H9 (cell line): ENCODE measurements at regions not wholly inside any gene's neighbourhood (a gene's known extent, or its start where the extent isn't known, plus 50 kb on each side); places are given as distances from the start of the nearest gene placed in this dataset.

Experiments used
- DNase-seq: peaks from one replicate; pipeline ENCODE4 v3.0.0-alpha.2; 2017
- H2AFZ ChIP-seq: one replicate; pipeline ENCODE4 v1.6.1; 2013; ENCODE audit warnings: mild to moderate bottlenecking, low read length, control low read depth, moderate library complexity
- H2AK5ac ChIP-seq: 2 replicates; pipeline ENCODE4 v1.6.1; 2013; ENCODE audit warnings: low read length, control low read depth, mixed read lengths; ENCODE audit not compliant: insufficient read length
- H2BK120ac ChIP-seq: one replicate; pipeline ENCODE4 v1.6.1; 2013; ENCODE audit warnings: low read depth, mild to moderate bottlenecking, low read length, control low read depth, inconsistent platforms; ENCODE audit not compliant: poor library complexity, severe bottlenecking
- H2BK12ac ChIP-seq: 2 replicates; pipeline ENCODE4 v1.6.1; 2013; ENCODE audit warnings: low read length, control low read depth, mixed read lengths, low read depth; ENCODE audit not compliant: insufficient read length
- H2BK15ac ChIP-seq: 2 replicates; pipeline ENCODE4 v1.6.1; 2013; ENCODE audit warnings: low read depth, low read length, control low read depth
- H2BK20ac ChIP-seq: one replicate; pipeline ENCODE4 v1.6.1; 2013; ENCODE audit warnings: low read depth, mild to moderate bottlenecking, low read length, control low read depth, inconsistent platforms; ENCODE audit not compliant: poor library complexity, severe bottlenecking
- H2BK5ac ChIP-seq: 2 replicates; pipeline ENCODE4 v1.6.1; 2013; ENCODE audit warnings: low read length, control low read depth, mixed read lengths; ENCODE audit not compliant: insufficient read length
- H3K14ac ChIP-seq: 2 replicates; pipeline ENCODE4 v1.6.1; 2013; ENCODE audit warnings: low read length, control low read depth; ENCODE audit not compliant: insufficient read depth
- H3K18ac ChIP-seq: 2 replicates; pipeline ENCODE4 v1.6.1; 2013; ENCODE audit warnings: low read depth, mild to moderate bottlenecking, mixed read lengths, low read length, control low read depth; ENCODE audit not compliant: insufficient read length
- H3K23ac ChIP-seq: 2 replicates; pipeline ENCODE4 v1.6.1; 2013; ENCODE audit warnings: low read length, control low read depth, mixed read lengths, low read depth; ENCODE audit not compliant: insufficient read length
- H3K23me2 ChIP-seq: 2 replicates; pipeline ENCODE4 v1.6.1; 2013; ENCODE audit warnings: low read depth, mild to moderate bottlenecking, mixed read lengths, low read length, control low read depth; ENCODE audit not compliant: insufficient read length, poor library complexity, severe bottlenecking
- H3K27ac ChIP-seq: 2 replicates; pipeline ENCODE4 v1.5.1; 2013; ENCODE audit warnings: low read length, control low read depth, mixed read lengths, low read depth; ENCODE audit not compliant: insufficient read length
- H3K27me3 ChIP-seq: 2 replicates; pipeline ENCODE4 v1.6.1; 2013; ENCODE audit warnings: low read length, control low read depth, inconsistent platforms; ENCODE audit not compliant: insufficient read depth
- H3K4ac ChIP-seq: 2 replicates; pipeline ENCODE4 v1.6.1; 2013; ENCODE audit warnings: low read depth, mild to moderate bottlenecking, control low read depth, inconsistent platforms, low read length, moderate library complexity
- H3K4me1 ChIP-seq: 2 replicates; pipeline ENCODE4 v1.6.1; 2013; ENCODE audit warnings: low read length, control low read depth, inconsistent platforms; ENCODE audit not compliant: insufficient read depth
- H3K4me2 ChIP-seq: 2 replicates; pipeline ENCODE4 v1.6.1; 2013; ENCODE audit warnings: low read length, control low read depth, mixed read lengths; ENCODE audit not compliant: insufficient read length, insufficient read depth
- H3K56ac ChIP-seq: 2 replicates; pipeline ENCODE4 v1.6.1; 2013; ENCODE audit warnings: low read depth, mild to moderate bottlenecking, mixed read lengths, low read length, control low read depth; ENCODE audit not compliant: insufficient read length
- H3K79me1 ChIP-seq: 2 replicates; pipeline ENCODE4 v1.6.1; 2013; ENCODE audit warnings: low read depth, mild to moderate bottlenecking, moderate library complexity, low read length, control low read depth, inconsistent platforms; ENCODE audit not compliant: insufficient read depth, poor library complexity, severe bottlenecking
- H3K79me2 ChIP-seq: 2 replicates; pipeline ENCODE4 v1.6.1; 2013; ENCODE audit warnings: low read length, control low read depth, inconsistent platforms; ENCODE audit not compliant: insufficient read depth
- H3K9ac ChIP-seq: 2 replicates; pipeline ENCODE4 v1.6.1; 2013; ENCODE audit warnings: low read length, control low read depth, mixed read lengths; ENCODE audit not compliant: insufficient read length; ENCODE audit errors: extremely low read depth
- H3K9me3 ChIP-seq: one replicate; pipeline ENCODE4 v1.6.1; 2013; ENCODE audit warnings: low read depth, low read length, inconsistent platforms; ENCODE audit not compliant: control insufficient read depth
- H3T11ph ChIP-seq: one replicate; pipeline ENCODE4 v1.6.1; 2013; ENCODE audit warnings: mild to moderate bottlenecking, low read length, control low read depth, inconsistent platforms
- H4K20me1 ChIP-seq: one replicate; pipeline ENCODE4 v1.6.1; 2013; ENCODE audit not compliant: control insufficient read depth, insufficient read length, insufficient read depth
- H4K5ac ChIP-seq: 2 replicates; pipeline ENCODE4 v1.6.1; 2013; ENCODE audit warnings: low read depth, mild to moderate bottlenecking, mixed read lengths, low read length, control low read depth; ENCODE audit not compliant: insufficient read length
- H4K8ac ChIP-seq: replicated peaks from 2 replicates; pipeline ENCODE4 v1.6.1; 2013; ENCODE audit warnings: low read length, control low read depth, mixed read lengths, low read depth; ENCODE audit not compliant: insufficient read length
- H4K91ac ChIP-seq: 2 replicates; pipeline ENCODE4 v1.6.1; 2013; ENCODE audit warnings: low read depth, mild to moderate bottlenecking, moderate library complexity, mixed read lengths, low read length, control low read depth; ENCODE audit not compliant: insufficient read length
- H3K27ac Mint-ChIP-seq, 3 experiments: 2 replicates in 2 of 3; 3 replicates in 1 of 3; pipeline ENCODE4 v1.8.0; 2020 to 2021; ENCODE audit warnings: mixed read lengths in 3 of 3, mild to moderate bottlenecking in 1 of 3, moderate library complexity in 1 of 3
- H3K27me3 Mint-ChIP-seq: 2 replicates; pipeline ENCODE4 v1.8.0; 2021; ENCODE audit warnings: low read depth, mild to moderate bottlenecking, moderate library complexity, mixed read lengths
- H3K36me3 Mint-ChIP-seq, 3 experiments: 2 replicates in 2 of 3; 3 replicates in 1 of 3; pipeline ENCODE4 v1.8.0; 2020 to 2021; ENCODE audit warnings: low read depth in 3 of 3, mixed read lengths in 3 of 3; ENCODE audit not compliant: insufficient read depth in 1 of 3
- H3K4me1 Mint-ChIP-seq, 2 experiments: 2 replicates each; pipeline ENCODE4 v1.8.0; 2020; ENCODE audit warnings: mixed read lengths in 2 of 2
- H3K4me3 Mint-ChIP-seq, 2 experiments: 2 replicates in 1 of 2; 3 replicates in 1 of 2; pipeline ENCODE4 v1.8.0; 2020 to 2021; ENCODE audit warnings: mild to moderate bottlenecking in 2 of 2, mixed read lengths in 2 of 2, moderate library complexity in 1 of 2
- H3K9me3 Mint-ChIP-seq, 2 experiments: 2 replicates in 1 of 2; 3 replicates in 1 of 2; pipeline ENCODE4 v1.8.0; 2020; ENCODE audit warnings: mild to moderate bottlenecking in 2 of 2, mixed read lengths in 2 of 2, moderate library complexity in 1 of 2
- CTCF ChIP-seq: fragments of 200-600 bp; sonication (generic); conservative IDR thresholded peaks from 3 replicates; pipeline ENCODE4 v1.8.0; 2021; ENCODE audit warnings: antibody characterized with exemption, mild to moderate bottlenecking
- WGBS: extraction: QIAGEN DNeasy Blood & Tissue Kit; methylation state at CpG from one replicate; pipeline ENCODE4 v1.1.7; 2013; ENCODE audit warnings: missing lambda C conversion rate, low lambda C conversion rate, mixed read lengths; ENCODE audit not compliant: insufficient read length; ENCODE audit errors: extremely low coverage; 5-methylcytosine and 5-hydroxymethylcytosine counted together

- no CpG with 5 or more reads among the region's 1 CpG for WGBS
- no peak overlapping the region for H2BK12ac ChIP-seq
- no peak overlapping the region for H2BK20ac ChIP-seq
- no peak overlapping the region for H2AK5ac ChIP-seq
- H3K27me3 ChIP-seq = peaks cover 2% of the 10 kb centered on the region
- H3K79me2 ChIP-seq = no peaks in the 10 kb centered on the region
- no peak overlapping the region for H2AFZ ChIP-seq
- no peak overlapping the region for H3K9ac ChIP-seq
- no peak overlapping the region for H3K56ac ChIP-seq
- no peak overlapping the region for H3K27ac ChIP-seq
- no peak overlapping the region for H3T11ph ChIP-seq
- no peak overlapping the region for H2BK15ac ChIP-seq
- Mint-ChIP-seq H3K9me3 (no peaks in the 10 kb centered on the region), H3K36me3 (no peaks in the 10 kb centered on the region), H3K27me3 (peaks cover 45% of the 10 kb centered on the region), H3K4me1 (peaks cover 7% of the 10 kb centered on the region in 2 experiments), H3K27ac (no peak overlapping the region), H3K4me3 (no peak overlapping the region)
- H4K8ac ChIP-seq = no peak overlapping the region
- H2BK5ac ChIP-seq = no peak overlapping the region
- no peak for DNase-seq
- no peaks in the 10 kb centered on the region for H4K20me1 ChIP-seq
- H3K4me1 ChIP-seq = no peaks in the 10 kb centered on the region
- no peak overlapping the region for H4K91ac ChIP-seq
- H2BK120ac ChIP-seq = no peak overlapping the region
- no peak overlapping the region for H3K23ac ChIP-seq
- no peak overlapping the region for H3K14ac ChIP-seq
- no peak overlapping the region for H3K4ac ChIP-seq
- H3K9me3 ChIP-seq = no peaks in the 10 kb centered on the region
- H3K4me2 ChIP-seq = no peak overlapping the region
- no peaks in the 10 kb centered on the region for H3K23me2 ChIP-seq
- no peak overlapping the region for H3K18ac ChIP-seq
- H4K5ac ChIP-seq = no peak overlapping the region
- H3K79me1 ChIP-seq = no peaks in the 10 kb centered on the region
- TF ChIP-seq CTCF = no peak
These were observed 206.2 kb upstream of the SKOR2 start for GRCh38 chr18:47457614-47458013.
